GM18861 (cell line): ENCODE measurements at regions not wholly inside any gene's neighbourhood (a gene's known extent, or its start where the extent isn't known, plus 50 kb on each side); places are given as distances from the start of the nearest gene placed in this dataset.
"Not testable (repeated sequence)": the region's sequence is repeated elsewhere in the genome, so short reads cannot be mapped to it uniquely, and the experiment has no call there.

Experiments used
- ATAC-seq: cut with Tn5 transposase; IDR thresholded peaks from one replicate; pipeline ENCODE4 v1.9.1; 2021; ENCODE audit not compliant: unreplicated experiment

DNA sequence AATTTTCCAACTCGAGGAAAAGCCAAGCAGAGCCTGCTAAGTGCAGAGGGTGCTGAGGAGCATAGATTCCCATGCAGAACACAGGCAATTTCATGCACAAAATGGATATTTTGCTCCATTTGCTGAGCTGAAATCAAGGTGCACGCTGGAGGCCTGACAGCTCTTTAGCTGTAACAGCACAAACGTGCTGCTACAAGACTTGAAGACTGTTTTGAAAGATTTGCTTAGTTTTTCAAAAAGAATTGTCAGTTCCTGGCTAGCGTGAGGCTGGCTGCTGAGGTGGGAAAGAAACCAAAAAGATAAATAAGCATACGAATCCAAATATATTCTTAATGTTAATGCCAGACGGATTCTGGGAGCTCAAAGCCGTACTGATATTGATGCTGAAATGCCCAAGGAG, 309.0 kb upstream of the MAF start:
- no peak for ATAC-seq

DNA sequence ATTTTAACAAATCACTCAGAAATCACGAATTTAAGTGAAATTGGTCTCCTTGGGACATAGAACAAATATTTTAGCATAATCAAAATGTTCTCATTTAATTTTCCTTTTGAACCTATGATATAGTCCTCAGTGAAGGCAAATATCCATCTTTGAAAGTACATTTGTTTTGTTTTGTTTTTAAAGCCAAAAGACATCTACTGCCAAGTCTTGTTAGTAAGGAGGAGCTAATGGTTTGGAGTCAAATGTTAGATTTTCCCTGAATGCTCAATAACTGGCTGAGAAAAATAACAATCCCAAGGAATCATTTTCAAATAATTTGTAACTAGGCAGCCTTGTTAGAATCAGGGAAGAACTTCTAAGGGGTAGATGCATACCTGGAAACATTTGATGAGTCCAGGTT, 302.9 kb upstream of the MAF start:
- ATAC-seq, result no peak

DNA sequence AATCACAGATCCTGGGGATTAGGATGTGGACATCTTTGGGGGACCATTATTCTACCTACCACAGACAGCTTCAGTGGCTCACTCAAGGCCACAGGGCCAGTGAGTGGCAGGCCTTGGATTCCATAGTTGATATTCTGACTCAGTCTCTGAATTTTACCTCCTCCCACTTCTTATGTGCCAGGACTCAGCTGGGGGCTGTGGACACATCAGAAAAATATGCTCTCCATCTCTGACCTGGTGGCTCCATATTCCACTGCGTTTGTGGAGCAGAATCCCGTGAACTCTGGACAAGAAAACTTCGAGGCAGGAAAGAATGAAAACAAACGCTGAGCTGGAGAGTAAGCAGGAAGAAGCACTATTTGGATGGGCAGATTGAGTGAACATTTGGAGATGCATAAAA, 301.8 kb upstream of the MAF start:
- no peak for ATAC-seq

DNA sequence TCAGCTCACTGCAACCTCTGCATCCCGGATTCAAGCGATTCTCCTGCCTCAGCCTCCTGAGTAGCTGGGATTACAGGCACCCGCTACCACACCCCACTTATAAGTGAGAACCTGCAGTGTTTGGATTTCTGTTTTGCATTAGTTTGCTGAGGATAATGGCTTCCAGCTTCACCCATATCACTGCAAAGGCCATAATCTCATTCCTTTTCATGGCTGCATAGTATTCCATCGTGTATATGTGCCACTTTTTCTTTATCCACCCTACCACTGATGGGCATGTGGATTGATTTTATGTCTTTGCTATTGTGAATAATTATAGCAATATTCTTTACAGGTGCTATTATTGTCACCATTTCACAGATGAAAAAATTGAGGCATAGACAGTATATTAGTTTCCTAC, 301.0 kb upstream of the MAF start:
- ATAC-seq, result no peak

DNA sequence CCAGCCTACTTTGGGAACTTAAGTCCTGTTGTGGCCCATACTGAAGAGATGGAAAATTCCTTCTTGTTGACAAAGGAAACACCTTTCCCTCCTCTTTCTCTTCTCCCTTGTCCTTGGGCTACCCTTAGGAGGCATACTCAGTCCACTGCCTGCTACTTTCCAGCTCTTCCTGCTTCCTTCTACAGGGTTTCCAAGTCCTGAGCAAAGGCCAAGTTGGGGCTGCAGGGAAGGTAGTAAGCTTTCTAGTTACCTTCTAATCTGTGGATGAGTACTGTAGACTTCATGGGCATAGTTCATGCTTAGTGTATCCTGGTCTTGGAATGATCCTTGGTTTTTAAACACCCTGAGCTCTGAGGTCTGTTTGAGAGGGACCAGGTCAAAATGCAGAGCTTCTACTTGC, 299.2 kb upstream of the MAF start:
- no peak for ATAC-seq

DNA sequence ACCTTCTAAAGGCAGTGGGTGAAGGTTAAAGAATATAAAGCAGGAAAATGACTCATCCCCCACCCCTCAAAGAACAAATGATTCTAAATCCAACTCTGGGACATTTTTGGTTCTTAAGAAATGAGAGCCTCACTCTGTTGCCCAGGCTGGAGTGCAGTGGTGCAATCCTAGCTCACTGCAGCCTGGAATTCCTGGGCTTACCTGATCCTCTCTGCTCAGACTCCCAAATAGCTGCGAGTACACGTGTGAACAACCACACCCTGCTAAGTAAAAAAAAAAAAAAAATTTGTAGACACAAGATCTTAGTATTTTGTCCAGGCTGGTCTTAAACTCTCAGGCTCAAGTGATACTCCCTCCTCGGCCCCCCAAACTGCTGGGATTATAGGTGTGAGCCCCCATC, 298.8 kb upstream of the MAF start:
- ATAC-seq, result no peak

DNA sequence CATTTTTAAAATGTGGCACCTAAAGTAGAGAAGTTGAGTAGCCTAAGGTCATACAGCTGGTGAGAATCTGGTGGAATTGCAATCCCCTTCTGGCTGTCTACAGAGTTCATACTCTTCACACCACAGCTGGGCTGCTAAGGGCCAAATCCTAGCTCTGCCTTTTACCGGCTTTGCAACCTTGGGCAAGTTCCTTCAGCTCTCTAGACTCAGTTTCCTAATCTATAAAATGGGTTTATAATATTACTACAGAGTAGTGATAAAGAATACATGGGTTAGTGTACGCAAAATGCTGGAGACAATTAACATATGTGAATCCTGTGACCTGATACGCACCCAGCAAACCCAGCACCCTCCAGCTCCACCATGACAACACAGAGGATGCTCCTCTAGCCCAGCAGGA, 298.2 kb upstream of the MAF start:
- ATAC-seq, result no peak

DNA sequence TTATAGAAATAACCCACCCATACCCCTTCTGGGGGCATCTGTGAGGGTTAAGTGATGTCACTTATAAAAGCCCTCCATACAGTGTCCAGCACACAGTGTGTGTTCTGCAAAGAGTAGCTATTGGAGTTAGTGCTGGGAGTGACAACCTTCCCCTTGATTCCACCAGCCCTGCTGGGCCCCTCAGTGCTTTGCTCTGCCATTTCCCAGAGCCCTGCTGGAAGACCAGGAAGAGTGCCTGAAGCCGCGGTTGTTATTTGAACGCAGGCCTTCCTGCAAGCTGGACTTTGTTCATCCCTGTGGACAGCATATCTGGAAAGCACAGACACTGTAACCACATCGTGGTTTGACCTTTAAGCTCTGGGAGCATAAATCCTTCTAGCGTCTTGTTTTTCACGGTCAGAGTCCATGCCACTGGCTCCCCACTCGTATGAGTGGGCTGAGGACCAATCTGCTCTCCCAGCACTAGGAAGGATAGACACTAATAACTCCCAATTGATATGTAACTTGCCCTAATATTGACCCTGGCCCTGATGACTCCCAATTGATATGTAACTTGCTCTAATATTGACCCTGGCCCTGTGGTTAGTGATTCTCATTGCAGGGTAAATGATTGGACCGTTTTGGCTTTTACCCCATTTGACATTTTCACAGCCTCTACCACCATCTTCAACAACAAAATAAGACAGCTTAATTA, 297.1 kb upstream of the MAF start:
- no peak for ATAC-seq

DNA sequence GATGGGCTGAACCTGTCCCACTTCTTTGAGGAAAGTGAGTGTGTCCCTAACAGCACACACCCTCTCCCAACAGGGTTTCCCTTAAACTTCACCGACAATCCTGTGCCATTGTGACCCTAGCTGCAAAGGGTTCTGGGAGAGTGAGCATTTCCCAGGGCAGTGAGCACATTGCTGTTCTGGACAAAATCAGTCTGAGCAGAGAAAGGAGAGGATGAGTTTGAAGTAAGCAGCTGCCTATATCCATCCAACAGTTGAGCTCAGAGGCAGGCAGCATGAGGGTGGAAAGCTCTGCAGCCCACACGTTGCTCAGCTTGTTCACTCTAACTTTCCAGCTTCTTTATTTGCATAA, 296.5 kb upstream of the MAF start:
- no peak for ATAC-seq

DNA sequence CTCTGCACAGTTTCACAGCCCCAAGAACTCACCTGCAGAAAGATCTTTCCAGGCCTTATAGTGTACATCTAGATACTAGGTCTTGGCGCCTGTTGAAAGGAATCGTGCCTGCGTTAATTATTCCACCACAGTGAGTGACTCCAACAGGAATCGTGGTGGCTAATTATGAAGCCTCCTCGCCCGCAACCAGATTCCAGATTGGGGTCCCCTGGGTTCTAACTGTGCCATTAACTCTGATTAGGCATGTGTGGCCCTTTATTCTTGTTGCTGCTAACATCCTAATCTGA, 295.3 kb upstream of the MAF start:
- no peak for ATAC-seq

DNA sequence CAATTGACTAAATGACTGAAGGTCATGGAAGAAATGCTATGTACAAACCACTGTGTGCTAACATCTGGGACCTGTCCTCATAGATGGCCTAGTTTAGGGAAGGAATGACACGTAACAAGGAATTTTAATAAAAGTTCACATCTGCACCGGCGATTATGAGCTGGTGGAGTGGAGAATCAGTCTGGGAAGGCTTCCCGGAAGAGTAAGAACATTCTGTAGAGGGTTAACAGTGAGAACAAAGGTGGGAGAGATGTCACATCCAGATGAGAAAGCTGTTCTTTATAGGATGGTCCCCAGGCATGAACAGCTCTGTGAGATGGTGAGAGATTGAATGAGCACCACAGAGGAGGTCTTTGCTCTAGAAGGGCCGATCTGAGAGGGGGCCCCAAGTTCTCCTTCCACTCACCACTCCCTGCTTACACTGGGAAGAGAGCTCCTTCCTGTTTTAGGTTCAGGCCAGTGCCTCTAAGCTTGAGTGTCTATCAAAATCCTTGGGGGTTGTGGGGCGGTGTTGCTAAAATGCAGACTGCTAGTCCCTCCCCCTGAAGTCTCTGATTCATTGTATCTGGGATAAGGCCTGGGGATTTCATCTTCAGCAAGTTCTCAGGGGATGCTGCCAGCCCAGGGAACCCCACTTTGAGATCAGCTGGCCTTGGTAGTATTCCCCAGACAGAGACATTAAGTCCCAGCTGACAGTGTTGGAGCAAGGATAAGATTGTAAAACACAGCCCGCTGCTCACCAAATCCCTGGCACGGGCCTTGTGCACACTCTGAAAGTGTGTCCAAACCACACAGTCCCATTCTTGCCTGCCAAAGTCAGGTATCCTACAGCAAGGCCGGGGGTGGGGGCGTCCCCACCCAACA, 294.7 kb upstream of the MAF start:
- no peak for ATAC-seq

DNA sequence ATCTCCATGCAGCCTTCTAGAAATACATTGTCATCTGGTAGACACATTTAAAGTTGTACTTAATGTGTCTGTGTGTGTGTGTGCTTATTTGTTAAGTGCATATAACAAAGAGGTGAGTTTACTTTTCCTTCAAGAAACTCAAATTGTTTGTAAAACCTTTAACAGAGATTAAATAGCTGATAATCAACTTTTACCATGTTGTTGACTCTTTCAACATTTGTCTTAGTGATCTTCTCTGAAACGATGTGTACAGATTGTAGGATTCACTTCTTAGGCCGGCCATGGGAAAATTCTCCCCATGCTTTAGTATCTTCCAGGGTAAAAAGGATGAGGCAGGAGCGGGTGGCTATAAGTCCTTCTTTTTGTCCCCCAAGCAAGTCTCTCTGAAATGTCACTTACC, 292.9 kb upstream of the MAF start:
- ATAC-seq, result no peak

DNA sequence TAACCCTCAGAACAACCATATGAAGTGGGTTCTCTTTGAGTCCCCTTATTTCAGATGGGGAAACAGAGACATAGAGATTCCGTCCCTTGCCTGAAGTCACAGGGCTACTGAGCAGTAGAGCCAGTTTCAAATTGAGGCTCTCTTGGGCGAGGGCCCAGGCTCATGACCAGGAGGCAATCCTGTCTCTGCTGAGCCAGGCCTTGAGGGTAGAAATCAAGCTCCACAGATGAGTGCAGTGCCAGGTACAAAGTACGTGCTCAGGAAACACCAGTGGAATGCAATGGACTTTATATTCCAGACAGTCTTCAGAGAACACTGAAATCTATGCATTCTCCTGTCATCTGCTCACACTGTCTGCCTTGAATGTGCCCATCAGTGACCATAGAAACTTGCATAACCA, 291.7 kb upstream of the MAF start:
- no peak for ATAC-seq

DNA sequence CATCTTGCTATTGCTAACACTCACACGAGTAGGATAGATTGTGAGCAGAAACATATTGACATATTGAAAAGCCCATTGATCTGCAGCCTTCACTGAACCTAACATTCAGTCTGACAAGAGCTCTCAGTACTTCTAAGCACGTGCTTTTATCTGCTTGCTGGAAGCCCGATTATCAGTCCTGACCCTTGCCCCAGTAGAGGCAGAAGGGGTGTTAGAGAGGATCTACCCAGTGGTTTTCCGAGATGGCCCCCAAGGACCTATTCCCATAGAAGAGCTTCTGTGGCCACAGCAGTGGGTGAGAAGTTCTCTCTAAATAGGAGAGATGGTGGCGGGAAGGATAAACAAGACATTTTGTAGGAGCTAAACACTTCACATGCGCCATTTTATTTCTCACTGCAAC, 290.9 kb upstream of the MAF start:
- ATAC-seq, result no peak

DNA sequence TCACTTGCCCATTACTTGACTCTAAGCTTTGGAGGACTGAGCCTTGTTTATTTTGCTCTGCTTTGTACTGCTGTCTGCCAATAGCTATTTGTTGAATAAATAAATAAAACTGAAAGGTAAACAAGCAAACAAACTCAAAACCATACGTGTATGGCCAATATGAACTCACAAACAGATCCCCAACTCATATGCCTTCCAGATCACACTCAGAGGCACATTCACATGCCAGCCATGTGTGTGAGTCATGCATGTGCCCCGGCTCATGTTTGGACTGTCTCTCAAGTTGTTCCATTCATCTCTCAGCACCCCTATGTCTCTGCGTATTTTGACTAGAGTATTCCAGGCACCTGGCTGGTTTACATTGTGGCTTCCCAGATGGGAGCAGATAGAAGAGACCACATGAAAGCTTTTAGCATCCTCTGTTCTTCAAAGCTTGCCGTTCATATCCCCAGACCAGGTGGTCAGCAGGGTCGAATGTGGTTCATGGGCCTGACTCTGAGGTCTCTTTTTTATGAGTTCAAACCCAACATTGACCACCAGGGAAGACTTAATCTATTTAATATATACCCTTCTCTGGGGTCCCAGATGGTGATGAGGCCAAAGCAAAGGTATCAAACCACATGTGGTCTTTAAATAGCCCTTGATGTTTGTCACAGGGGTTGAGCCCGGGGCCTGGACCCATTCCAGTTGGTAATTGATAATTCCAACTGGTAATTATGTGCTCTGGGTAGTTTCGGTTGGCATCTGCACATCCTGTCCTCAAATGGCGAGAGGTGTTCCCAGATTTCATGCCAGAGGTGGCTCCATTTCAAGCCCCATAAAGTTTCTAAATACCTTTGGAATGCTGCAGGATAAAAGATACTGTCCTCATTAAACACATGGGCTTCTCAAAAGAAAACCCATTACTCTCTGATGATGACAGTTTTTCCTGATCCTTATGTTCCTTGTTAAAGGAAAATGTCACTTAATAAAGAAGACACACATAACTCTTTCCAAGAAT, 287.3 kb upstream of the MAF start:
- ATAC-seq, result no peak

DNA sequence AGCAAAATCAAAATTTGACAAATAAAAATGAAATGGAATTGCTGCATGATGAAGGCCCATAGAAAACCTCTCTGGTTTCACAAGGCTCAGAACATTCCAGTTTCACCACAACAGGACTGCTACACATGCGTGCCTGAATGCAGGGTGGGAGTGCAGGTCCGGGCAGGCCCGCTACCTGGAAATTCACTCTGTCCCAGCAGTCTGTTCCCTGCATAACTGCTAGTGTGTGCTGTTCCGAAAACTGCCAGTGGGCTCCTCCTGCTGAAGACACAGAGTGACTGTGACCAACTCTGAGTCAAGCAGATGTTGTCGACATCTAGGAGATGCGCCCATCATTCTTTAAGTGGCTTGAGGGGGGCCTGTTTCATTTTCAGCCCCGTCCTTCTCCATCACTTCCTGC, 284.8 kb upstream of the MAF start:
- ATAC-seq, result no peak

DNA sequence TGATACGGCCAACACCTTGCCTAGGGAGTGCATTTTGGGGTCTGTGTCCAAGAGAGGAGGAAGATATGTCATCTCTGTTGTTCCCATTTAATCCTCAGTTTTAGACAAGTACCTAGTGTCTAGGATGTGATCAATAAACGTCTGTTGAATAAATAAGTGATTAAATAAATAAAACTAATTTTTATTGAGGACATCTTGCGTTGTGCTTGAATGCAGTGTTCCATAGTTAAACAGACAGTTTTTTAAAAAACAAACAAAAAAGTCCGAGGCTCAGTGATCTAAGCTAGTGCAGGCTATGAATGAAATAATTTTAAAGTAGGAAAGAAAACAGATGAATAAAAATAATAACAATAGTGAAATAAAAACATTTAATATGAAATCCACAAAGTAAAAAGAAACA, 283.0 kb upstream of the MAF start:
- ATAC-seq, result no peak

DNA sequence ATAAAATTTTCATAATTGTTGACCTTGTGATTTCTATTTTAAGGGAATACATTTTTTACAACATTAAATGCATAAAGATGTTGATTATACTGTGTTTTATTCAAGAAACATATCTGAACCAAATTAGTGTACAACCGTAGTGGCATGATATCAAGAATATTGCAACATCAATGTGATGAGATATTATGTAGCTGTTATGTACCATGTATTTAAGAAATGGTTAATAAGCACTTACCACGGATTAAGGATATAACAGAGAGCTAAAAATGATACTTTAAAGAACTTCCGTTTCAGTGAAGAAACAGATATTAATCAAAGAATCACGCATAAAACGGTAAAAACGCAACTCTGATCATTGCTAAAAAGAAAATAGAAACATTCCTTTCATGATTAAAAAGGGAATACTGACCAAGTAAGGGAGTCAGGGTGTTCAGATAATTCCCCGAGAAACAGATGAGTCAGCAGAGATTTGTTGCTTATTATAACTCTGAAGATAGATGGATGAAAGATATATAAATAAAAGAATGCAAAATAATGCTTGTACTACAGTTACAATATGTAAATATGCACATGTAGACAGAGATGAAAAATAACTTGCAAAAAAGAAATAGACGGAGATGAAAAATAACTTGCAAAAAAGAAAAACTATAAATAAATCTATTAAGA, 281.9 kb upstream of the MAF start:
- no peak for ATAC-seq

DNA sequence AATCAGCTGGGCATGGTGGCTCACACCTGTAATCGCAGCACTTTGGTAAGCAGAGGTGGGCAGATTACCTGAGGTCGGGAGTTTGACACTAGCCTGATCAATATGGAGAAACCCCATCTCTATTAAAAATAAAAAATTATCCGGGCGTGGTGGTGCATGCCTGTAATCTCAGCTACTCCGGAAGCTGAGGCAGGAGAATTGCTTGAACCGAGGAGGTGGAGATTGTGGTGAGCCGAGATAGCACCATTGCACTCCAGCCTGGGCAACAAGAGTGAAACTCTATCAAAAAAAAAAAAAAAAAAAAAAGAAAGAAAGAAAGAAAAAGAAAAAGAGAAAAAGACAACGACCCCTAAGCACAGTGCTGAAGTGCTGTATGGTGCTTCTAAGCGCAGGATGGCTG, 280.6 kb upstream of the MAF start:
- ATAC-seq, result not testable (repeated sequence)

DNA sequence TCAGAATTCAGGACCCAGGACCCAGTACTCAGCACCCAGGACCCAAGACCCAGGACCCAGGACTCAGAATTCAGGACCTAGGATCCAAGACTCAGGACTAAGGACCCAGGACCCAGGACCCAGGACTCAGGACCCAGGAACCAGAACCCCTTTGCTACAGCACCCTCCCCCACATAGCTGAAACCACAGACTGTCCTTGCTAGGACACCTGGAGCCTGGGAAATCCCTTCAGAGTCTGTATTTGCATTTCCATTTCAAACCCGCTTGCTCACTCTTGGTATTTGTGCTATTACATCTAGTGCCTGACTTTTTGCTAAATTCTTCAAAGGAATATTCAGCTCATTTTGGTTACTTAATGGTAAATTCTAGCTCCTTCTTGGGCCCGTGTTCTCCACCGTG, 275.8 kb upstream of the MAF start:
- no peak for ATAC-seq

DNA sequence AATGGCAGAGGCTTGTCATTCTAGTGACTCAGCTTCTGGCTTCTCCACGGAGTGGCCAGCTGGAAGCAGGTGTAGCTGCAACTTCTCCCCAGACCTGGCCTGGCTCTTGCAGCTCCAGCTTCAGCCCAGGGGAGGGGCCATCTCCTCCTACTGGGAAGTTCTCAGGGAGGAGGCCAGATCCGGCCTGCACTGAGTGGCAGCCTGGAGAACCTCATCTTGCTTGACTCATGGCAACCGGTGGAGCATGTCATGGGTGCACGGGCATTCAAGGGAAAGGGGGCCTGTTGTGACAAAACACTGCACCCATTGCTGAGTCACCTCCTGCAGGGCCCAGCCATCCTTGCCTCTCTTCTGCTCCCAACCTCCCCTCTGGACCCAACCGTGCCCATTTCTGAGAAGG, 273.9 kb upstream of the MAF start:
- no peak for ATAC-seq
